ENCODE measurements at regions not wholly inside any gene's neighbourhood (a gene's known extent, or its start where the extent isn't known, plus 50 kb on each side); places are given as distances from the start of the nearest gene placed in this dataset.

- TF ChIP-seq CTCF (IDR thresholded peaks at IDR 0.05; ENCODE audit: borderline replicate concordance) = no peak
- H3K9me3 ChIP-seq (replicated peaks) = peaks cover 24% of the 10 kb centered on the region
- no peaks in the 10 kb centered on the region for H3K27me3 ChIP-seq (ENCODE audit: low read depth)
- H3K27ac ChIP-seq (replicated peaks) = no peak overlapping the region
- DNase-seq = no peak
- intact Hi-C loops (cut with micrococcal nuclease) = no loop called here
- H3K4me3 ChIP-seq = no peak overlapping the region
- no peaks in the 10 kb centered on the region for H3K36me3 ChIP-seq
- H3K4me1 ChIP-seq = peaks cover 27% of the 10 kb centered on the region
These were observed 396.3 kb downstream of the RPS24 start for GRCh38 chr10:78429984-78430383.

- peak; percentile 19 for TF ChIP-seq CTCF (IDR thresholded peaks at IDR 0.05; ENCODE audit: borderline replicate concordance)
- intact Hi-C loops (cut with micrococcal nuclease) = no loop called here
- Histone ChIP-seq H3K27me3 (ENCODE audit: low read depth) (no peaks in the 10 kb centered on the region), H3K27ac (replicated peaks) (peak overlapping the region; percentile 61), H3K4me3 (no peak overlapping the region), H3K36me3 (no peaks in the 10 kb centered on the region), H3K9me3 (replicated peaks) (peaks cover 9% of the 10 kb centered on the region), H3K4me1 (peaks cover 38% of the 10 kb centered on the region)
- DNase-seq = no peak
These were observed 398.9 kb downstream of the RPS24 start for GRCh38 chr10:78432583-78432982.

- peak overlapping the region; percentile 61 for H3K27ac ChIP-seq (replicated peaks)
- H3K4me3 ChIP-seq = no peak overlapping the region
- H3K4me1 ChIP-seq = peaks cover 43% of the 10 kb centered on the region
- TF ChIP-seq CTCF (IDR thresholded peaks at IDR 0.05; ENCODE audit: borderline replicate concordance) = no peak
- H3K9me3 ChIP-seq (replicated peaks) = peaks cover 9% of the 10 kb centered on the region
- intact Hi-C loops (cut with micrococcal nuclease) = no loop called here
- H3K27me3 ChIP-seq (ENCODE audit: low read depth) = no peaks in the 10 kb centered on the region
- peak; percentile 38 for DNase-seq
- no peaks in the 10 kb centered on the region for H3K36me3 ChIP-seq
These were observed 399.5 kb downstream of the RPS24 start for GRCh38 chr10:78433076-78433595.

- H3K4me3 ChIP-seq = no peak overlapping the region
- peaks cover 3% of the 10 kb centered on the region for H3K9me3 ChIP-seq (replicated peaks)
- peaks cover 51% of the 10 kb centered on the region for H3K4me1 ChIP-seq
- H3K27me3 ChIP-seq (ENCODE audit: low read depth) = no peaks in the 10 kb centered on the region
- TF ChIP-seq CTCF (IDR thresholded peaks at IDR 0.05; ENCODE audit: borderline replicate concordance) = no peak
- no peaks in the 10 kb centered on the region for H3K36me3 ChIP-seq
- peak overlapping the region; percentile 61 for H3K27ac ChIP-seq (replicated peaks)
- intact Hi-C loops (cut with micrococcal nuclease) = no loop called here
- DNase-seq = no peak
These were observed 400.3 kb downstream of the RPS24 start for GRCh38 chr10:78433766-78434535.

- H3K27me3 ChIP-seq (ENCODE audit: low read depth) = no peaks in the 10 kb centered on the region
- no peak overlapping the region for H3K27ac ChIP-seq (replicated peaks)
- H3K4me3 ChIP-seq = no peak overlapping the region
- H3K9me3 ChIP-seq (replicated peaks) = no peaks in the 10 kb centered on the region
- DNase-seq = no peak
- H3K36me3 ChIP-seq = no peaks in the 10 kb centered on the region
- no peak for TF ChIP-seq CTCF (IDR thresholded peaks at IDR 0.05; ENCODE audit: borderline replicate concordance)
- H3K4me1 ChIP-seq = peaks cover 51% of the 10 kb centered on the region
- intact Hi-C loops (cut with micrococcal nuclease) = no loop called here
These were observed 401.2 kb downstream of the RPS24 start for GRCh38 chr10:78434886-78435285.
